ENCODE measurements at regions not wholly inside any gene's neighbourhood (a gene's known extent, or its start where the extent isn't known, plus 50 kb on each side); places are given as distances from the start of the nearest gene placed in this dataset.
"Not testable (repeated sequence)": the region's sequence is repeated elsewhere in the genome, so short reads cannot be mapped to it uniquely, and the experiment has no call there.

DNA sequence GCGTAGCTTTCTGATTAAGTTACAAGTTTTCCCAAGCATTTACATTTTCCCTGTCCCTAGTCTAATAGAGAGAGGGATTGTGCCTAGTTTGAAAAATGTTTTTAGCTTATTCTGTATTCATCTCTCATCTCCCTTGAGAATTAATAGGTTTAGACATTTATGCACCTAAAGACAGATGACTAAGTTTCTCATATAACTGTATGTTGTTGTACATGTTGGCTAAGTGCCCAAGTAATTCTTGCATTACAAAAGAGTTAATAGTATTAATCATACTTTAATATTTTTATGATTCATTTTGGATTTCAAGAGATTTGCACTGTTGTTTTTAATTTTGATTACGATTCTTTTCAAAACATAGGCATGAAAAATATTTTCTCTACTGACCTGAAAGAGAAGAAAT is 109.0 kb upstream of the TBL1XR1 start:
- DNase-seq: no peak

DNA sequence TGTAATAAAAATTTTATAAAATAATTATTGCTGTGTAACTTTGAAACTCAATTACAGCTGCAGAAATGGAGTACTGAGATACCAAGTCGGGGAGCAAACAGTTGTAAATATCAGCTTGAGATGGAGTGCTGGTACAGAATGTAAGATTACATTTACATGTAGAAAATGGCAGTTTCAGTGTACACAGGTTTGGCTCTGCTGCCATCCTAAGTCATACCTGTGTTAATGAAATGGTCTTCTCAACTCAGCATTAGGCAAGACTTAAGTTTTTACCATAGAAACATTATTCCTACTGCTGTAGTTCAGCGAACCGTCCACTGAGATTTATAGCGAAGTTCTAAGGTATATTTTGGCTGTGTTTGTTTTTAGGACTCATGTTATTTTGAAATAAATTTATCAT is 110.1 kb upstream of the TBL1XR1 start:
- no peak for DNase-seq

DNA sequence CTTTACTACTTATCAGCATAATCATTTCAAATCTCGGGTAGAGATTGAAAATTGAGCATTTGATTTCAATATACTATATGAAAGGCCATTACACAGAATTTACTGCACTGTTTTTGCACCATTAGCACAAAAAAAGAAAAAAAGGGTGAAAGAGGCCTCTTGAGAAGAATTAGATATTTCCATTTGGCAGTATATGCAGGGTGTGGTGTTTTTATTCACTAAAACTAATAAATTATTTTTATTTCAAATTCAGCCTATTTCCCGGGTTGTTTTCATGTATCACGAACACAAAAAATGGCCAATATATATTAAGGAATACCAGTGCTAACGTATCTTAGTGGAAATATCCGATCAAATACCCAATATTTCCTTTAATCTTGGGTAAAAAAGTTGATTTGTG is 110.5 kb upstream of the TBL1XR1 start:
- DNase-seq: no peak

DNA sequence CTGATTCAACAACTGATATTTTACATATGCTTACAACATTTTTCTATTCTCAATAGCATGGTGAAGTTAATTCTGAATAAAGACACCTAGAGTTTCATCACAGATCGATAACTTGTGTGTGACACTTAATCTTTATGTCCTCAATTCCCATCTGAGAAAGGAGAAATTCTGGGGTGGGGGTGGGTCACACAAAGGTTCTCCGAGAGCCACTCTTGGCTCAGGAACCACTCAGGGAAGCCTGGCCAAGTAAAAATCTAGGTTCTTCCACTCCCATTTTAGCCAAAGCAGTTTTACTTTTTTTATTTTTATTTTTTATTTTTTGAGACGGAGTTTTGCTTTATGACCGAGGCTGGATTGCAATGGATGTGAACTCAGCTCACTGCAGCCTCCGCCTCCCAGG is 111.0 kb upstream of the TBL1XR1 start:
- no peak for DNase-seq

DNA sequence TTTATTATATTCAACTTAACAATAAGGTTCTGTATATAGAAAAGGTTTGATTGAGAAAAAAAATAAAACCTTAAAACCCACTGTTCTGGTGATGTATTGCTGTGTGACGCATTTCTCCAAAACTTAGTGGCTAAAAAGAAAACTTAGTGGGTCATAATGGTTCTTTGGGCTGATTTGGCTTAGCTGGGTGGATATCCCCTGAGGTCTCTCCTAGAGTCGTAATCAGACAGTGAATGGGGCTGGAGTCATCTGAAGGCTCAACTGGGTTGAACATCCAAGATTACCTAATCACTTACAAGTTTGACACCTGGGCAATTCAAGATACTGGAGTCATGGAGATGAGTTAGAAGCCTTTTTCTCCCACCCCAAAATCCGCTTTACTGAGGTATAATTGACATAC is 111.6 kb upstream of the TBL1XR1 start:
- no peak for DNase-seq

DNA sequence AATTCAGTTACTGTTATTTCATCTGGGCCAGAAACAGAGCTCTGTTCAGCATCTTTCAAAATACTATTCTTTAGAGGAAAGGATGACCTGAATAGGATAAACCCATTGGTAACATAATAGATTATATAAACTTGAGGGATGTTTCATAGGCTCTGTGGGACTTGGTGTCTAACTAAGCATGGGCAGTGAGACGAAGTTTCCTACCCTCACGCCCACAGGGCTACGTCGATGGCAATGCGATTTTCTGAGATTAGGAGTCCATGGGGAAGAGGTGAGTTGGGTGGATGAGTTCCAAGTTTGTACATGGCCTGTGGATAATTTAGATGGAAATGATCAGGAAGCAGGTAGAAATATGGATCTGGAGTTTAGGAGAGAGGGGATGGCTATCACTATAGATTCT is 115.2 kb upstream of the TBL1XR1 start:
- no peak for DNase-seq

DNA sequence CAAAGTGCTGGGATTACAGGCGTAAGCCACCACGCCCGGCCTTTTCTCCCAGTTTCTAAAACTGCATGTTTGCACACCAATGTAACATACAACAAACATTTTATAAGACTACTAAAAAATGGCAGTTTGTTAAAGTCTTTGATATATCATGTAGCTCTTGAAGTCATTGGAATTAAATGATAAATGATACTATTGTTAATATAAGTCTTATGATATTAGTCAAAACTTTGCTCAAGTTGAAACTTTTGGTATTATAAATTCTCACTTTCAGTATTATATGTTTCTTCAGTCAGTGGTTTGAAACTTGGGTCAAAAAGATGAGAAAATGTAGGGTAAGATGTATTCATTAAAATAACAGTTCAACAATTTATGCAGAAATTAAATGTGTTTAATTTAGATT is 117.6 kb upstream of the TBL1XR1 start:
- DNase-seq: no peak

DNA sequence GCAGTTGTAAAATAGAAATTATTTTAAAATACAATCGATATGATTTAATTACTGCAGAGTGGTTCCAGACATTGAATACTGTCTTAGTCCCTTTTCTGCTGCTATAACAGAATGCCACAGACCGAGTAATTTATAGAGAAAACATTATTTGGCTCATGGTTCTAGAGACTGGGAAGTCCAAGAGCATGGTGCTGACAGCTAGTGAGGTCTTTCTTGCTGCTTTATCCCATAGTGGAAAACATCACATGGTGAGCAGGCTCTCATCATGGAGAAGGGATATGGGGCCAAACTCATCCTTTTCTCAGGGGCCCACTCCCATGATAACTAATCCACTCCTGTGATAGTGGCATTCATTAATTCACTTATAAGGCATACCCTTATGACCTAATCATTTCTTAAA is 120.0 kb upstream of the TBL1XR1 start:
- no peak for DNase-seq

DNA sequence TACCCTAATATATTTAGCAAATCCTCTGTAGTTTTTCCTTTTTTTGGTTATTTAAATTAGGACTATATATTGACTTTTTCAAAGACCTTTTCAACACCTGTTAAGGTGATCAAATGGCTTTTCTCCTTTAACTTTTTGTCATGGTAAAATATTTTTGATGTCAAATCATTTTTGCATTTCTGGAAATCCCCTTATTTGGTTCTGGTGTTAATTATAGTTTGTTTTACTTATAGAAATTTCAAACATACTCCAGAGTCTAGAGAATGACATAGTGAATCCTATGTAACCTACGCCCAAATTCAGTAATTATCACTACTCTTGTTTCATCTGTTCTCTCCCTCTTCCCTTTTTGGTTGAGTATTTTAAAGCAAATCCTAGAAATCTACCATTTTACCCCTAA is 121.3 kb upstream of the TBL1XR1 start:
- no peak for DNase-seq

DNA sequence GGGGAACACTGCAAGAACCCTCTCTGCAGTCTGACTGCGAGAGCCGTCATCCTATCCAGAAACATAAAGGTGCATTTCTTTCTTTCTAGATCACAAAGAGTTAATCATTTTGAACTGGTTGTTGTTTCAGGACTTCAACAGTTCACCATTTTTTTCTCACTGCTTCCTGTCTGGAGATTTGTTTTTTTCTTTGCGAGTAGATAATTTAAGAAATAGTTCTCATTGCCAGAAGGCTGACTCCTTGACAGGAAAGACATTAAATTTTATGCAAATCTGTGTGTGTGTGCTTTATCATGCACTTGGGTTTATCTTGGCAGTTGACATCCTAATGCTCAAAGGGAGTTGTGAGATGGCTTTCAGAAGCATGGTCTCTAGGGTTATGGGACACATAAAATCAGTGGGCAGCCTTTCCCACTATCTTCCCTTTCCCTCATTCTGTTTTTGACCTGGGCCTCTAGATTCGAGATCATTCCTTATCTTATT is 123.5 kb upstream of the TBL1XR1 start:
- DNase-seq: no peak

DNA sequence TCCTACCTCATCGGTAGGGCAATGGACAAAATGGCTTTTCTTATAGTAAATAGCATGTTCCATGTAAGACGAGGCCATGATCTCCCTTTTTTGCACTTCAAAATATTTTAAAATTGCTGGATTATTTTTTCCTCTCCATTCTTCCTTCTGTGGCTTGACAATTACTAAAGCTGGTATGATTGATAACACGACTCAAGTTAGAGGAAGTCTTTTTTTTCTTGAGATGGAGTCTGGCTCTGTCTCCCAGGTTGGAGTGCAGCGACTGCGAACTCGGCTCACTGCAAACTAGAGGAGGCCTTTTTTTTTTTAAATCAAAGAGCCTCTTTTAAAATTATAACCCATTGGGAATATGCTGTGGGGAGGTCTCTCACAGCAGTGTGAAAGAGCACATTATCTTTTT is 124.5 kb upstream of the TBL1XR1 start:
- no peak for DNase-seq

DNA sequence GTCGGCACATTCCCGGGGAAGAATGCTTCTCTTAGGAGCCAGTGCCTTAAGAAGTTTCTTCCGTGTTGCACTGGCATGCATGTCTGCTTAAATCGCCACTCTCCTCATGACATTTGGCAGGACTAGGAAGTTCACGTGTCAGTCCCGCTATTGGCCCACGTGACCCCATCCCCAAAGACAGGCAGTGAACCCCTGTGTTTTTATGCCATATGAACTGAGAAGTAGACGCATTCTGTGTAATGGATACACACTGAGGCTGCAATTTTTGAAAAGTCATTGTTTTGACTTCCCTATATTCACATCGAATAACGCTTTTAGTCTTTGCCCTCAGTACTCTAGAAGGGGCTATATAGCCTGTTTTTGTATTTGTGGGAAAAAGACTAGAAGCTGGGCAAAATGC is 125.6 kb upstream of the TBL1XR1 start:
- no peak for DNase-seq

DNA sequence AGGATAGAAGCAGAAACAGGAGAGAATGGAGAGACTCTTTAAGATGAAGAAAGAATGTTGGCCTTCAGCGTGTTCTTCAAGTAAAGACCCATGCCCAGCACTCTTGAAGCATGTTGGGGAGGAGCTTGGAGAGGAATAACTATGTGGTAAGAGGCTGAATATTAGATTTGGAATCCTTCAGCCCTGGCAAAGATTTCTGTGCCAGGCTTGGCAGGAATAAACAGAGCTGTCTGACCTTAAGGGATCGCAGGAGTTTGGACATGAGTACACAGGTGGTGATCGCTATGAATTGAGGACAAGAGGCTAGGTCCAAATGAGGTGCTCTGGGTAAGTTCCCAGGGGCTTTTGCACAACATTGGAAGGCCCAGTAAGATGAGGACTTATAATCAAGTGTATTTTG is 132.6 kb upstream of the TBL1XR1 start:
- no peak for DNase-seq

DNA sequence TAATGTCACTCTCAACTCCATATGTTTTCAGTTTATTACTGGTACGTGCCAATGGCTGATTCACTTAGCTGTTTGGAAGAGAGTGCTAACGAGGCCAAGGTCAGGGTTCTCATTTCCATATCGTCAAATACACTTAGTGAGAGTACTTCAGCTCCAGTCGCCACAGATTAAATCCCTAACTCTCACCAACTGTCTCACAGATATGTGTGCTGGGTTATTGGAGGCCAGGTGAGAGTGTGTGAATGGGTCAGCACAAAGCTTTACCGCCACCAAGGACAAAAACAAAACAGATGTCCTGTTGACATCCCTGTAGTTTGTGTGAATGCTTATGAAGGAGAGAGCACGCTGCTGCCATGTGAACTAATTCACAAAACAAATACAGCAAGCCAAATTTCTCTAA is 133.5 kb upstream of the TBL1XR1 start:
- DNase-seq: no peak

DNA sequence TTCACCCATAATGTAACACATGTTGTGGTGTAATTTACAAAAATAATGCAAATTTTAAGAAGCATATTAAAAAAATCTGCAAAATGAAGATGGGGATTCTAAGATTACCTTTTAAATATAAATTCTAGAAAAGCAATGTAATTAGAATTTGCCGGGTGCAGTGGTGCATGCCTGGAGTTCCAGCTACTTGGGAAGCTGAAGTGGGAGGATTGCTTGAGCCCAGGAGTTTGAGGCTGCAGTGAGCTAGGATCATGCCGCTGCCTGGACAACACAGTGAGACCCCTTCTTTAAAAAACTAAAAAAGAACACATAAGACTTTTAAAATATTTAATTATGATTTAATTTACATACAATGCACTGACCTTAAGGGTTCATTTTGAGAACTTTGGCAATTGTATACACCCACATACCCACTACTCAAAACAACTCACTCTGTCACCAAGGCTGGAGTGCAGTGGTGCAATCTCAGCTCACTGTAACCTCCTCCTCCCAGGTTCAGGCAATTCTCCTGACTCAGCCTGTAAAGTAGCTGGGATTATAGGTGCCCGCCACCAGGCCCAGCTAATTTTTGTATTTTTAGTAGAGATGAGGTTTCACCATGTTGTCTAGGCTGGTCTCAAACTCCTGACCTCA is 134.0 kb upstream of the TBL1XR1 start:
- peak in 1 of 2 donors; percentile 48 for DNase-seq

DNA sequence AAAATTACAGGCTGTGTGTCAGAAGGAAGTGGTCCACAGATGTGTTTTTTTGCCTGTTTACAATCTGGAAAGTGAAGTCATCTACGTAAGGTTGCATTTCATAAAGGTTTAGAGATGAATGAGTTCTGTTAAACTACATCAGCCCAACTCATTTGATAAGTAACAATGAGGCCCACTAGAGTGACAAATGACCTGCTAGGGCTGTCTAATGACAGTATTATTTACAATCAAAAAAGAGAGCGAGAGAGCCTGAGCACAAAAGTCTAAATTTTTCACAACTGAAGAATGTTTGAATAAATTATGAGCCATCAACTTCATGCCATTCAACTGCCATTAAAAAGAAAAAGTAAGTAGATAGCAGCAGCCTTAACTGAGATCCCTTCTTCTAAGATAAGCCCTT is 135.7 kb upstream of the TBL1XR1 start:
- DNase-seq: no peak

DNA sequence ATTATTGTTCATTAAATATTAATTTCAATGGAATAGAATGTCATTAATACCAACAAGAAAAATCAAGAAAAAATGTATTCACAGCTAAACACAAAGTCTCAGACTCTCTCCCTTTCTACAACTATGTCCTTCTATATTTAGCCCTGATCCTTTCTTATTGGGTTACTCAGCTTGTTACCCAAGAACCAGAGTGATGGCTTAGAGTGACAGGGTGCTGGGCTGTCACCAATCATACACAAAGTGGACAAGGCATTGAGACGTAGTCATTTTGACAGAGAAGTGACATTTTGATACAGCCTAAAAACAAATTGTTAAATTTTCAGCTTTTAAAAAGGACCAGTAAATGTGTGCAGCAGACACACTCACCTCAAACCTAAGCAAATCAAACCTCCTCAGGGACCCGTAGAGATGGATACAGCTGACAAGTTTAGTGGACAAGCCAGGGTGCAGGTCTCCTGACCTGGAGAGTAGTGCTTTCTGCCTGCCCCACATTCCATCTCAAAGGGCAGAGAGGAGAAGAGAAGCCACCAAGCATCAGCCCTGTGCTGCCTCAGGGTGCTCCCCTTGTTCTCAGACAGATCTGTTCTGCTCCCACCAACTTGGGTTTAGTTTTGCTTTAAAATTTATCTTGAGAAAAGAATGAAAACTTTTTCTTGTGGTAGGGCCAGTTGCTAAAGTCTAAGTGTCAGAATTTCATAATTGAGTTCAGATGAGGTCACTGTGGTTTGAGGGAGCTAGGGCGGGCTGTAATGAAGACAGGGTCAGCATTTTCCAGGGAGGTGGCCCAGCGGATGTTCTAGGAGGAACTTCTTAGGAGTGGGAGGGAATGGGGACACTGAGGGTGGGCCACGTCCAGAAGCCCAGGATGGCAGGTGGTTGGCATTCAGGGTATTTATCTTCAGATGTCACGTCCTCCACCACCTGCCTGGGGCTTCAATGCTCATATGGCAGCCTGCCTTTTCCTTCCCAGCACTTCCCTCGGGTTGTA is 136.5 kb upstream of the TBL1XR1 start:
- DNase-seq: peak; percentile 85 to 90

DNA sequence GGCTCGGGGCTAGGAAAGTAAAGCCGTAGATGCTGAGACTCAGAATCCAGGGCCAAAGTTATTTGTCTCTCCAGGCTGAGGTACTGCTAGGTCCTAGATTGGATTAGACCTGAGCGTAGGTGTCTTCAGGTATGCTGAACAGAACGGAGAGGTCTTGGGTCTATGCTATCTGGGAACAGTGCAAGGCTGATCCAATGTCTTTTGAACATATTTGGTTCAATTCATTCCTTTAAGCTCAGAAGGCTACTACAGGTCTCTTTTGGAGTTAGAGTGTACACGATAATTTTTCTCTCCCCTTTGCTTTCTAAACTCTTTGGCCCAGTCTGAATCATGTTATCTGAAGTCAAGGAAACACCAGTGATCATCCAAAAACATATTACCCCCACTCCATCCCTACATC is 137.5 kb upstream of the TBL1XR1 start:
- DNase-seq: no peak

DNA sequence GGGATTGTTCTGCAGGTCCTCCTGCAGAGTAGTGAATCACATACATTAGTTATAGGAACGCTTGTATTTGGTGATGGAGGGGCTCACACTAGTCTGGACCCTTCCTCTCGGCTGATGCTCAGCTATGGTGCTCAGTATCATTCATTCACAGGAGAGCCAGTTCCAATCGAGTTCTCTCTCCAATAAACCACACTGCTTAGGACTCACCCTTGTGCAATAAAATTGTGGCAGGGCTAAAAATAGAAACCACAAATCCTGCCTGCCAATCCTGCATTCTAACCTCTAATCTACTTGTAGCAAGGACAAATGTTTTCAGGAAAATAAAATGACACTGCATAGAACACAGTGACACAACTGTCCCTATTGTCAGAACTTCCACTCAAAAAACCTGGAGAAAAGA is 138.4 kb upstream of the TBL1XR1 start:
- DNase-seq: no peak

DNA sequence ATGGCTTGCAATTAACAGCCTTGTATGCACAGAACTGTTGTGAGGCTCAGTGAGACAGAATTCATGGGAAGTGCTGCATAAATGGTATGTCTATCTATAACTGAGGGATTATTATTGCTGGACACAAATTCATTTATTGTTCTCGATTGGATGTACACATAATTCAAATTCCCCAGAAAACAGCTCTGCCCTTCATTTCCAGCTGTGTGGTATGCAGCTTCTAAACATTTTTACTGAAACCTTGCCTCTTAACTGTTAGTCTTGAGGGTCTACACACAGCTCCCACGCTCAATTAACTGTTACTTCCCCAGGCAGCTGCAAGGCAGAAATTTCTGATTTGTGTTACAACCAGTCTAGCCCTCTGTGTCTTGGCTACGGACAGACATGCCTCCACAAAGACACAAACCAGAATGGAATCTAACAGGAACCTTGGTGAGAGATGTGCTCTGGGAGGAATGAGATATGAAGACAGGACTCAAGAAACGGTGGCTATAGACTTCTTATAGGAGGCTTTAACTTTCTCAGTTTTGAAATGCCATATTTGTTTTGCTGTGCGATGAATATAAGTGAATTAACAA is 139.7 kb upstream of the TBL1XR1 start:
- DNase-seq: no peak

DNA sequence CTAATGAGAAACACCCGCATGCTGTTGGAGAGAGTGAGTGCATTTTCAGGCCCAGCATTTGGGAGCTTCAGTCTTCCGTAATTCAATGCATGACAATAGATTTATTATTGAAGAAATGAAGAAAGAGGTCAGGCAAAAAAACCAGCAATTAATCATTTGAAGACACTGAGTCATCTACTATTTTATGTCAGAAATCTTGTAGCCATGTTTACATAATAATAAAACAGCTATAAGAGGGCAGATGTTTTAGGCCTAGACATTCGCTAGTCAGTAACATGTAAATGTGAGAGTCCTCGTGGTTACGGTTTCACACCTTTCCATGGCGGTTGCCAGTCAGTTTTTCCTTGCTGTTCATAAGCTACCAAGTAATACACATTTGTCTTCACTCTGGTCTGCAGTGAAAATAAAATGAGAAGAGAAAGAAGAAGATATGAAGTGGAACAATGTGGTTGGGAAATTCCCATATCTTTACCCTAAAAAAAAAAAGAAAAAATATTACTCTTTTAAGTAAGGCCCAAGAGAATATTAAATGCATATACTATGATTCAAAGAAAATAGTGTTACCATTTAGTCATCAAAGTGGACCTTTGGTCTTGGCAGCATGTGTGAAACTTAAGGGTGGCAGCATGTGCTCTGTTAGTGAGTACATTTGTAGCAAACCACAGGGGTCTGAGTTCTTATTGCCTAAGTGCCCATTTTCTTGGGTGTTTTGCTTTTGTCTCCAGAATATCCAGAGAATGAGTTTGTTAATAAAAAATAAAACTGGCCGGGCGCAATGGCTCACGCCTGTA is 140.5 kb upstream of the TBL1XR1 start:
- DNase-seq: peak; percentile 46 to 65

DNA sequence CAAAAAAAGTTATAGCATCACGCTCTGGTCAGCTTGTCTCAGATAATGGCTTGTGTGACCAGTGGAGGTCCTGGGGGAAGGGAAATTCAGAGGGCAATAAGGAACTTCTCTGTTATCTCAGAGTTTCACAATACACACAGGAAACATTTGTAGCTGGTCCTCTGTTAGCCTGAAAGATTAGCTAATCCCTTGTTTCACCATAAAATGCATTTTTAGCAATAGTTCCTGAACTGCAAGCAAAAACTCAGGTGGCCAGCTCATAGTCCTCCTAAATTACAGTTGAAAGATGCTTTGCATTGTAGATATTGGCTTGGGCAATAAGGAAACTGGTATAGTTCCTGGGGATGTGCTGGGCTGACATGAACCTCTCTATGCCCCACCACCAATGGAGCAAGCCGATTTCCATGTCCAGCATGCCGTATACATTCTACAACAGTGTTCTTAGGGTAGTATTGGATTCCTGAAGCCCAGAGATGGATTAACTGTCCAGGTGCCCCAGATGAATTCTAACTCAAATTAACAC is 141.5 kb upstream of the TBL1XR1 start:
- peak; percentile 73 to 90 for DNase-seq

DNA sequence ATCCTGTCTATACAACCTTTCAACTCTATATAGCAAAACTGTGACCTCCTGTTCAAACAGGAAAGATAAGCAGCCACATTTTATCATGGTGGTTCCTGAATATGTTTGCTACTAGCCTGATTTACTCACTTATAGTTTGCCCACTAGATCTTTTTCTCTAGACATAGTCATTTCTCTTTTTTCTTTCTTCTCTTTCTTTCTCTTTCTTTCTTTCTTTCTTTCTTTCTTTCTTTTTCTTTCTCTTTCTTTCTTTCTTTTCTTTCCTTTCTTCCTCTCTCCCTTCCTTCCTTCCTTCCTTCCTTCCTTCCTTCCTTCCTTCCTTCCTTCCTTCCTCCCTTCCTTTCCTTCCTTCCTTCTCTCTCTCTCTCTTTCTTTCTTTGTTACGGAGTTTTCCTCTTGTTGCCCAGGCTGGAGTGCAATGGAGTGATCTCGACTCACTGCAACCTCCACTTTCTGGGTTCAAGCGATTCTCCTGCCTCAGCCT is 142.0 kb upstream of the TBL1XR1 start:
- not testable (repeated sequence) for DNase-seq
